ENCODE measurements at regions not wholly inside any gene's neighbourhood (a gene's known extent, or its start where the extent isn't known, plus 50 kb on each side); places are given as distances from the start of the nearest gene placed in this dataset.

GRCh38 chr14:83342590-83342989 is 1808.9 kb upstream of the SEL1L start:
- no peak for DNase-seq
- Histone ChIP-seq H3K4me3 (ENCODE audit: low read length in 3 of 3) (no peak overlapping the region), H3K36me3 (ENCODE audit: control insufficient read depth in 2 of 3, insufficient read depth in 3 of 3, low read length in 3 of 3) (no peaks in the 10 kb centered on the region), H3K27ac (ENCODE audit: low read depth in 2 of 2, low read length in 2 of 2) (no peak overlapping the region), H3K9ac (ENCODE audit: low read length in 3 of 3) (no peak overlapping the region), H3K27me3 (ENCODE audit: control insufficient read depth, insufficient read depth, low read length) (no peaks in the 10 kb centered on the region), H3K9me3 (ENCODE audit: control insufficient read depth in 2 of 3, insufficient read depth in 1 of 3, low read length in 3 of 3) (no peaks in the 10 kb centered on the region), H3K4me1 (ENCODE audit: control insufficient read depth in 2 of 3, insufficient read depth in 2 of 3, low read depth in 1 of 3, low read length in 3 of 3) (no peaks in the 10 kb centered on the region)
- intact Hi-C loops (cut with DNase I): no loop called here
- no peak for FAIRE-seq
- TF ChIP-seq CTCF (IDR thresholded peaks at IDR 0.05; ENCODE audit: borderline replicate concordance, extremely low read depth, insufficient read depth): no peak

- no peak for TF ChIP-seq CTCF (IDR thresholded peaks at IDR 0.05; ENCODE audit: borderline replicate concordance, extremely low read depth, insufficient read depth)
- Histone ChIP-seq H3K4me3 (ENCODE audit: low read length in 3 of 3) (no peak overlapping the region), H3K27me3 (ENCODE audit: control insufficient read depth, insufficient read depth, low read length) (no peaks in the 10 kb centered on the region), H3K4me1 (ENCODE audit: control insufficient read depth in 2 of 3, insufficient read depth in 2 of 3, low read depth in 1 of 3, low read length in 3 of 3) (no peaks in the 10 kb centered on the region), H3K36me3 (ENCODE audit: control insufficient read depth in 2 of 3, insufficient read depth in 3 of 3, low read length in 3 of 3) (no peaks in the 10 kb centered on the region), H3K9me3 (ENCODE audit: control insufficient read depth in 2 of 3, insufficient read depth in 1 of 3, low read length in 3 of 3) (no peaks in the 10 kb centered on the region), H3K27ac (ENCODE audit: low read depth in 2 of 2, low read length in 2 of 2) (no peak overlapping the region), H3K9ac (ENCODE audit: low read length in 3 of 3) (no peak overlapping the region)
- FAIRE-seq (no peak), DNase-seq (no peak)
- intact Hi-C loops (cut with DNase I): no loop called here
These were observed 1814.2 kb upstream of the SEL1L start for GRCh38 chr14:83347874-83348273.

GRCh38 chr14:83355609-83356008 is 1822.0 kb upstream of the SEL1L start:
- FAIRE-seq: no peak
- Histone ChIP-seq H3K27ac (ENCODE audit: low read depth in 2 of 2, low read length in 2 of 2) (no peak overlapping the region), H3K4me1 (ENCODE audit: control insufficient read depth in 2 of 3, insufficient read depth in 2 of 3, low read depth in 1 of 3, low read length in 3 of 3) (no peaks in the 10 kb centered on the region), H3K9ac (ENCODE audit: low read length in 3 of 3) (no peak overlapping the region), H3K27me3 (ENCODE audit: control insufficient read depth, insufficient read depth, low read length) (no peaks in the 10 kb centered on the region), H3K4me3 (ENCODE audit: low read length in 3 of 3) (no peak overlapping the region), H3K36me3 (ENCODE audit: control insufficient read depth in 2 of 3, insufficient read depth in 3 of 3, low read length in 3 of 3) (no peaks in the 10 kb centered on the region), H3K9me3 (ENCODE audit: control insufficient read depth in 2 of 3, insufficient read depth in 1 of 3, low read length in 3 of 3) (no peaks in the 10 kb centered on the region)
- intact Hi-C loops (cut with DNase I): no loop called here
- TF ChIP-seq CTCF (IDR thresholded peaks at IDR 0.05; ENCODE audit: borderline replicate concordance, extremely low read depth, insufficient read depth): no peak
- no peak for DNase-seq

- DNase-seq: no peak
- Histone ChIP-seq H3K9me3 (ENCODE audit: control insufficient read depth in 2 of 3, insufficient read depth in 1 of 3, low read length in 3 of 3) (no peaks in the 10 kb centered on the region), H3K27ac (ENCODE audit: low read depth in 2 of 2, low read length in 2 of 2) (no peak overlapping the region), H3K4me1 (ENCODE audit: control insufficient read depth in 2 of 3, insufficient read depth in 2 of 3, low read depth in 1 of 3, low read length in 3 of 3) (no peaks in the 10 kb centered on the region), H3K9ac (ENCODE audit: low read length in 3 of 3) (no peak overlapping the region), H3K27me3 (ENCODE audit: control insufficient read depth, insufficient read depth, low read length) (no peaks in the 10 kb centered on the region), H3K36me3 (ENCODE audit: control insufficient read depth in 2 of 3, insufficient read depth in 3 of 3, low read length in 3 of 3) (no peaks in the 10 kb centered on the region), H3K4me3 (ENCODE audit: low read length in 3 of 3) (no peak overlapping the region)
- no peak for FAIRE-seq
- TF ChIP-seq CTCF (IDR thresholded peaks at IDR 0.05; ENCODE audit: borderline replicate concordance, extremely low read depth, insufficient read depth): no peak
- intact Hi-C loops (cut with DNase I): no loop called here
These were observed 1822.4 kb upstream of the SEL1L start for GRCh38 chr14:83356080-83356479.

Data from kidney (tissue), 13 donors.